Islet precursor cell (in vitro differentiated cells): ENCODE measurements at regions not wholly inside any gene's neighbourhood (a gene's known extent, or its start where the extent isn't known, plus 50 kb on each side); places are given as distances from the start of the nearest gene placed in this dataset.

Source experiments
- DNase-seq: peaks from one replicate; pipeline ENCODE4 v3.0.0-alpha.2; 2018

DNA sequence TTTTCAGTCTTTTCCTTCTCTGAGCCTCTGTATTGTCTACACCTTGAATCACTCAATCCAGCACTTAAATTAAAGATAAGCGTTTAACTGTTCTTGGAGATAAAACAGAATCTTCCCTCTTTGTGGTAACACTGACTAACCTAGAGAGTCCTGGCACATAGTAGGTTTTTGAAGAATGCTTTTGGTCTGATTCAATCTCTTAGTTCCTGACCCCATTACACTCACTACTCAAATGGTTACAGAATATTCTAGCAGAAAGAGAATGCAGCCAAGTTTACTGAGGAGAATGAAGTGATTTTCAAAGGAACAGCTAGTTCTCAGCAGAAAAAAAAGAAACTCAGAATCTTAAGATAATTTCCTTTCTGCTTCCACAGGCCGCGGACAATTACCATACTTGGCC, 309.2 kb upstream of the PRMT6 start:
- no peak for DNase-seq

DNA sequence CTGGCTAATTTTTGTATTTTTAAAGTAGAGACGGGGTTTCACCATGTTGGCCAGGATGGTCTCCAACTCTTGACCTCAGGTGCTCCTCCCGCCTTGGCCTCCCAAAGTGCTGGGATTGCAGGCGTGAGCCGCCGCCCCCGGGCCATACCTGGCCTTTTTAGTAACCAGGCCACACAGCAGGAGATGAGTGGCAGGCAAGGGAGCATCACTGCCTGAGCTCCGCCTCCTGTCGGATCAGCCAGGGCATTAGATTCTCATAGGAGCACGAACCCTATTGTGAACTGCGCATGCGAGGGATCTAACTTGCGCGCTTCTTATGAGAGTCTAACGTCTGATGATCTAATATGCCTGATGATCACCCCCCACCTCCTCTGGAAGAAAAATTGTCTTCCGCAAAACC, 308.7 kb upstream of the PRMT6 start:
- DNase-seq = no peak

DNA sequence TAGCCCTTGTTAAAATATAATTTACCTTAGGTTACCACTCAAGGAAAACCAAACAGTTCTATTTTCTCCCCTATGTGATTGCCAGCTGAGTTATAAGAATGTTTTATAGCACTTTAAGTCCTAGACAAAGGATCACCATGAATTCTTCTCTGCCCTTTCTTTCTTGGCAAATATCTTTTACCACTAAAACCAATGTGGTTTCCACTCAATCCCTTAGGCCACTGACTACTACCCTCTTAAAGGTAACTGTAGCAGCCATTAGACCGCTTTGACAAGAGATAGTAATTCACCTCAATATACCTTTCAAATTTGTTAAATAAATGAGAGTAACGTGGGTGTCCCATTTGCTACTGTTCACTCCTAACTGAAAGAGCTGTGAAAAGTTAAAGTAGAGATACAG, 307.9 kb upstream of the PRMT6 start:
- DNase-seq = no peak

- no peak for DNase-seq
Observed at GRCh38 chr1:106749491-106749890, 307.0 kb upstream of the PRMT6 start.

GRCh38 chr1:106749906-106750305, 306.6 kb upstream of the PRMT6 start:
- DNase-seq = no peak

- no peak for DNase-seq
Observed at GRCh38 chr1:106751002-106751401, 305.5 kb upstream of the PRMT6 start.

DNA sequence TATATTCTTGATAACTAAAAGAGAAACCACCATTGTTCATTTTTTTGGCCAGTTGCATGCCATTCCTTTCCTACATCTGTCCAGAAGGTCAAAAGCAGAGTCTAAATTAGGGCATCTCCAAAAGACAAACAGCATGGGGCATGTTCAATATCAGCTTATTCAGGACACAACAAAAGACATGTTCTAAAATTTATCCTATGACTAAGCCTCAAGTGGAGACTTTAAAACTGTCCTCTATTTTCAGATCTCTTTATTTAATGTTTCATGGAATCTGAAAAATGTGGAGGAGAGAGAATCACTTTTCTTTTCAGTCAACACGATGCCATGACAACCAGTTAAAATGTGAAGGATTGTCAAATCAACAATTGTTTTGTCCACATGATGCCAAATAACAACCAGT, 303.4 kb upstream of the PRMT6 start:
- DNase-seq = no peak

- no peak for DNase-seq
Observed at GRCh38 chr1:106754957-106755356, 301.5 kb upstream of the PRMT6 start.

- DNase-seq = no peak
Observed at GRCh38 chr1:106755682-106756406, 300.6 kb upstream of the PRMT6 start.

DNA sequence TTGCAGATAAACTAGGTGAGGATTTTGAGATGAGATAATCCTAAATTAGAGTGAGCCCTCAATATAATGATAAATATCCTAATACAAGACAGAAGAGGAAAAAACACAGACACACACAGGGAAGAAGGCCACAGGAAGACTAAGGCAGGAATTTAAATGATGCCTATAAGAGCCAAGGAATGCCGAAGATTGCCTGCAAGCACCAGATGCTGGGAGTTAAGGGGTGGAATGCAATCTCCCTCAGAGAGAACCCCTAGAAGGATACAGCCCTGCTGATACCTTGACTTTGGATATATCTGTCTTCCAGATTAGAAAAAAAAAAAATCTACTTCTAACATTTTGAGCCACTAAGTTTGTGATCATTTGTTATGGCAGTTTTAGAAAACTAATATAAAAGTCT, 299.7 kb upstream of the PRMT6 start:
- DNase-seq = peak; percentile 52

GRCh38 chr1:106768077-106768476, 288.4 kb upstream of the PRMT6 start:
- DNase-seq = no peak

GRCh38 chr1:106768501-106768900, 288.0 kb upstream of the PRMT6 start:
- DNase-seq = no peak

- DNase-seq = no peak
Observed at GRCh38 chr1:106773206-106773605, 283.3 kb upstream of the PRMT6 start.

- DNase-seq = no peak
Observed at GRCh38 chr1:106780066-106780465, 276.4 kb upstream of the PRMT6 start.

GRCh38 chr1:106780806-106781569, 275.5 kb upstream of the PRMT6 start:
- DNase-seq = no peak

DNA sequence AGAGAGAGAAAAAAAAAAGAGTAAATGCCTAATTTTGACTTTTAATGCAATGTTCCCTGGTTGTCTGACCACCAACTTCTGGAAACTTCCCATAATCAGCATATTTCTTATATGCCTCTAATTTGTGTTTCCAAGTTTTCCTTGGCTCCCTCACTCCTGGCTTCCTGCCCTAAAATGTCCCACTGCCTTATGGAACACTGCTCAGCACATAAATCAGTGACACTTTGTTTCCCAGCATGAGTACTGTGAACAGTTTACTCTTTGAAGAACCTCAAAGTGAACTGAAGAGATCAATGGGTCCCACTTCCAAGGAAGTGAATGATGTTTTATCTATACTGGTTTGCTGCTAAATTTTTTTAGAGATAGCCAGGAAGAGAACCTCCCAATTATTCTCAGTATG, 271.3 kb upstream of the PRMT6 start:
- DNase-seq = no peak

- no peak for DNase-seq
Observed at GRCh38 chr1:106787520-106787919, 269.0 kb upstream of the PRMT6 start.

DNA sequence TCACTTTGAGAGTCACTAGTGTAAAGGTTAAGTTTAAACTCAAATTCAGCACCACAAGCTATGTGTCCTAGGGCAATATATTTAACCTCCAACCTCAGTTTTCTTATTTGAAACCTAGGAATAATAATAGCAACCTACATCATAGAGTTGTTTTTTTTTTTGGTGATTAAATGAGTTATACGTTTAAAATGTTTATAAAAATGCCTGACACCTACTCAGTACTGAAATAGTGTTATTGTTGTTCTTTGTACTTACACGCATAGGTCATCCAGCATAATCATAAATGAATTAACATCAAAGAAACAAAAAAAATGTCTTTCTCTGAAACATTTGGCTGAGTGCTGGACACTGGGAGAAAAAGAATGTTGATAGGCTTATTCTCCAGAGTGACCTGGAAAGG, 266.8 kb upstream of the PRMT6 start:
- DNase-seq = no peak

- no peak for DNase-seq
Observed at GRCh38 chr1:106791041-106791440, 265.4 kb upstream of the PRMT6 start.

DNA sequence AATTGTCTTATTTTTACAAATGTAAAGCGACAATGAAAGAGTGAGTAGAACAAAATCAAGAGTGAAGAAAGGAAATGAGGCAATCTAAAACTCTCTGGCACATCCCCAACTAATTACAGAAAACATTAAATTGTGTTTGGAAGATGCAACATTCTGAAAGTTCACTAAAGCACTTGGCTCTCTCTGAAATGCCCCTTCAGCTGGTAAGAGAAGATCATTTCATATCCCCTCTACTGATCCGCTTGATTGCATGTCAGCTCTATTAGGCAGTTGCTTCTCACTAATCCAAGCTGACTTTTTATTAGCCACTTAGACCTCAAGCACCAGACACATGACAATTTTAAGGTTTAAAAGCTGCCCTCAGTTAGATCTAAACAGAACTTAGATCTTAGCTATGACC, 262.8 kb upstream of the PRMT6 start:
- DNase-seq = no peak

GRCh38 chr1:106798991-106799390, 257.5 kb upstream of the PRMT6 start:
- no peak for DNase-seq

DNA sequence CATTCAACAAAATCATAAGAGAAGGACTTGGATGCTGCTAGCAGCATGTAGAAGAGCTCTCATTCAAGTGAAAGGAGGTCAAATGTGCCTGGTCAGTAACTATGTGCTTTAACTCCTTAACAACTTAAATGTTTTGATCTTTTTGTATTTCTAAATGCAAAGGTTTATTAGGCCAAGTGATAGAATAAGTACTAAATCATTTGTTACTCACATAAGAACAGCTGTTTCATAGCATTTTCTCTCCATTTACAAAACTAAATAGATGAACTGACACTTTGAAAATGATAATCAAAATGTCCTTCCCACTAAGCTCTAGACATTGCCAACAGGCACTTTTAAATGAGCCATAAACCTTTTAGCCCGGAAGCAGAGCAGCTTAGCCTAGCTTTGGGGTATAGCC, 254.3 kb upstream of the PRMT6 start:
- no peak for DNase-seq

DNA sequence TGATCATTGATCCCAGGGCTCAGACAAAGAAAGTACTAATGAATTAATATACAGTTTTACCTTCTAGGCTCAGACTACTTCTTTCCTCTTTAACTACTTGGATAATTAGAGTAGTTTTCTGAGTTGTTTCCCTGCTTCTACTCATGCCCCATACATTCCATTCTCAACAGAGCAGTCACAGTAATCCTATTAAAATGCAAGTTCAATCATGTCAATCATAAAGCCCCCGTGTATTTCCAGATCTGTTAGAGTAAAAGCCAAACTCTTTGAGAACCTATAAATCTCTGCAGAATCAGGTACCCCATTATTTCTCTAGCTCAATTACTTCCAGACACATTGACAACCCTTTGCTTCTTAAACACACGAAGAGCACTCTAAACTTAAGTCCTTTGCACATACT, 242.1 kb upstream of the PRMT6 start:
- no peak for DNase-seq

DNA sequence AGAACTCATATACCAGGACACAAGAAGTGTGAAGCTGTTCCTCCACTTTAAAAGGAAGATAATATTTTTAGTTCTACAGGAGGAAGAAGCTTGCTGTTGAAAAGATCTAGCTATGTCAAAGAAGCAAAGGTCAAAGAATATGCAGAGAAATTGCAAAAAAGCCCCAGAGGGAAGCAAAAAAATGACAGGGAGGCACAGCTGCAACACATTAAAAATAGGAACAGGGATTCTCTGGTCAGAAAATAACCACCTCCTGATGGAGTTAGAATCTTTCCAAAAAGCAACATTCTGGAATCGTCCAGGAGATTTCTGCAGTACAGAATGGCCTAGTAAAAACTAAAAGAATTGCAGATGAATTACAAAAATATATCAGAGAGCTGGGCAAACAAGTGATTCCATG, 238.9 kb upstream of the PRMT6 start:
- no peak for DNase-seq

DNA sequence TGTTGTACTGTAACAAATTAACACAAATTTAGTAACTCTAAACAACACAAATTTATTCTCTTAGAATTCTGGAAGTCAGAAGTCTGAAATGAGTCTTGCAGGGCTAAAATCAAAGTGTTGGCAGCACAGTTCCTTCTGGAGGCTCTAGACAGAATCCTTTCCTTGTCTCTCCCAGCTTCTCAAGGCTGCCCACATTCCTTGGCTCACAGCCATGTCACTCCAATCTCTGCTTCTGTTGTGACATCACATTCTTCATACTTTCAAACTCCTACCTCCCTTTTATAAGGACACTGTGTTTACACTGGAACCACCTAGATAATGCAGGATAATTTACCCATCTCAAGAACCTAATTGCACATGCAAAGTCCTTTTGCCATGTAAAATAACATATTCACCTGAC, 225.0 kb upstream of the PRMT6 start:
- DNase-seq = no peak
